DMS114 treated with DMSO at 0.1 percent for 48 hours (cell line): ENCODE measurements at regions not wholly inside any gene's neighbourhood (a gene's known extent, or its start where the extent isn't known, plus 50 kb on each side); places are given as distances from the start of the nearest gene placed in this dataset.
"Not testable (repeated sequence)": the region's sequence is repeated elsewhere in the genome, so short reads cannot be mapped to it uniquely, and the experiment has no call there.

Source experiments
- DNase-seq: peaks from one replicate; lab custom pipeline; 2025; ENCODE audit not compliant: unreplicated experiment; lab: John Stamatoyannopoulos, UW

- DNase-seq = not testable (repeated sequence)
These were observed 116.0 kb upstream of the PALM2AKAP2 start for GRCh38 chr9:109663978-109664377.

GRCh38 chr9:109665736-109666135 is 114.3 kb upstream of the PALM2AKAP2 start:
- not testable (repeated sequence) for DNase-seq

GRCh38 chr9:109681301-109681700 is 98.7 kb upstream of the PALM2AKAP2 start:
- DNase-seq = no peak

GRCh38 chr9:109682227-109682626 is 97.8 kb upstream of the PALM2AKAP2 start:
- DNase-seq = no peak

- no peak for DNase-seq
These were observed 96.5 kb upstream of the PALM2AKAP2 start for GRCh38 chr9:109683521-109683920.

GRCh38 chr9:109689701-109690100 is 90.3 kb upstream of the PALM2AKAP2 start:
- DNase-seq = no peak

- DNase-seq = no peak
These were observed 81.0 kb upstream of the PALM2AKAP2 start for GRCh38 chr9:109699019-109699418.

GRCh38 chr9:109704546-109704945 is 75.5 kb upstream of the PALM2AKAP2 start:
- no peak for DNase-seq

- no peak for DNase-seq
These were observed 74.5 kb upstream of the PALM2AKAP2 start for GRCh38 chr9:109705515-109705914.

- DNase-seq = no peak
These were observed 72.6 kb upstream of the PALM2AKAP2 start for GRCh38 chr9:109707355-109707754.

- DNase-seq = no peak
These were observed 71.5 kb upstream of the PALM2AKAP2 start for GRCh38 chr9:109708451-109708945.

- no peak for DNase-seq
These were observed 70.1 kb upstream of the PALM2AKAP2 start for GRCh38 chr9:109709866-109710265.

- DNase-seq = no peak
These were observed 69.2 kb upstream of the PALM2AKAP2 start for GRCh38 chr9:109710830-109711229.

GRCh38 chr9:109715344-109715743 is 64.7 kb upstream of the PALM2AKAP2 start:
- DNase-seq = no peak

- no peak for DNase-seq
These were observed 63.4 kb upstream of the PALM2AKAP2 start for GRCh38 chr9:109716631-109717030.

- no peak for DNase-seq
These were observed 62.7 kb upstream of the PALM2AKAP2 start for GRCh38 chr9:109717342-109717741.

- no peak for DNase-seq
These were observed 61.1 kb upstream of the PALM2AKAP2 start for GRCh38 chr9:109718861-109719260.

GRCh38 chr9:109721001-109721400 is 59.0 kb upstream of the PALM2AKAP2 start:
- DNase-seq = no peak

- DNase-seq = no peak
These were observed 58.0 kb upstream of the PALM2AKAP2 start for GRCh38 chr9:109722007-109722406.

- no peak for DNase-seq
These were observed 56.2 kb upstream of the PALM2AKAP2 start for GRCh38 chr9:109723781-109724180.

- DNase-seq = no peak
These were observed 54.5 kb upstream of the PALM2AKAP2 start for GRCh38 chr9:109725460-109725859.

GRCh38 chr9:109726119-109726518 is 53.9 kb upstream of the PALM2AKAP2 start:
- no peak for DNase-seq

GRCh38 chr9:109728686-109729300 is 51.2 kb upstream of the PALM2AKAP2 start:
- no peak for DNase-seq
